ENCODE measurements at regions not wholly inside any gene's neighbourhood (a gene's known extent, or its start where the extent isn't known, plus 50 kb on each side); places are given as distances from the start of the nearest gene placed in this dataset.

DNA sequence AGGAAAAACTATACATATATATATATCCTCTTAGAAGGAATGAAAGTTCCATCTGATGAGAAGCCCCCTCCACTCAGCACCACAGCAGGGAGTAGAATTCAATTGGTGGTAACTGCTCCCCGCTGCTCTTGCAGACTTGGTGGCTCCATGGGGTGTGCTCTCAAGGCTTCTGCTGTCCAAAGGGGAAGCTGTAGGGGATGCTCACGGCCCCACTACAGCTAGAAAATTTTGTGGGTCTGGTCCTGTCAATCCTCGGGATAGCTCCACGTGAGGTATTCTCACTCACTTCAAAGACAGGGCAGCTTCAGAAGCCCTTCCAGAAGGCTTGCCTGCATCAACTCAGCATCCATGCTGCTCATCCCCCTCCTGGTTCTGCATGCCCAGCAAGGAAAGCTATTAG is 247.2 kb downstream of the CETN3 start:
- Histone ChIP-seq H3K18ac (ENCODE audit: low read length) (no peak overlapping the region), H3K27me3 (ENCODE audit: control insufficient read depth in 3 of 3, insufficient read depth in 3 of 3, low read depth in 1 of 3, low read length in 3 of 3) (peaks cover 0 to 2% (median 0%) of the 10 kb centered on the region in 3 experiments), H2BK120ac (ENCODE audit: low read depth, low read length) (no peak overlapping the region), H3K9me3 (replicated peaks in 1 of 2; ENCODE audit: control insufficient read depth in 2 of 2, insufficient read depth in 1 of 2, low read depth in 1 of 2, low read length in 2 of 2) (no peaks in the 10 kb centered on the region), H3K36me3 (replicated peaks in 1 of 2; ENCODE audit: control insufficient read depth in 2 of 2, insufficient read depth in 2 of 2, low read length in 2 of 2) (no peaks in the 10 kb centered on the region), H2AK5ac (ENCODE audit: low read depth, low read length) (no peak overlapping the region), H4K8ac (ENCODE audit: low read depth, low read length) (no peak overlapping the region), H3K4me2 (ENCODE audit: insufficient read depth, low read length, poor library complexity, severe bottlenecking) (no peak overlapping the region), H3K4ac (ENCODE audit: low read length) (no peak overlapping the region), H2BK5ac (ENCODE audit: low read length) (no peak overlapping the region), H3K4me1 (ENCODE audit: control insufficient read depth in 2 of 2, insufficient read depth in 1 of 2, low read depth in 1 of 2, low read length in 2 of 2) (no peaks in the 10 kb centered on the region), H3K79me1 (ENCODE audit: low read depth, low read length) (no peaks in the 10 kb centered on the region), H3K4me3 (ENCODE audit: low read length in 2 of 2) (no peak overlapping the region), H3K9ac (ENCODE audit: low read depth, low read length, poor library complexity) (no peak overlapping the region), H3K14ac (ENCODE audit: low read length) (no peak overlapping the region), H4K91ac (ENCODE audit: low read depth, low read length, poor library complexity) (no peak overlapping the region), H2BK12ac (ENCODE audit: low read length) (no peak overlapping the region), H3K27ac (replicated peaks; ENCODE audit: low read length) (no peak overlapping the region), H2AFZ (ENCODE audit: low read length) (no peak overlapping the region), H3K23ac (ENCODE audit: low read depth, low read length, poor library complexity) (no peak overlapping the region), H2BK15ac (ENCODE audit: low read length) (no peak overlapping the region)
- no CpG with 5 or more reads among the region's 4 CpGs for WGBS, 2 donors (ENCODE audit: extremely low coverage in 2 of 2, insufficient read length in 2 of 2, insufficient replicate concordance in 1 of 2)
- DNase-seq (ENCODE audit: low spot score) = no peak

- no peaks in the 10 kb centered on the region for H3K9me3 ChIP-seq (replicated peaks in 1 of 2; ENCODE audit: control insufficient read depth in 2 of 2, insufficient read depth in 1 of 2, low read depth in 1 of 2, low read length in 2 of 2)
- no peak overlapping the region for H2BK15ac ChIP-seq (ENCODE audit: low read length)
- no peak overlapping the region for H3K23ac ChIP-seq (ENCODE audit: low read depth, low read length, poor library complexity)
- H3K9ac ChIP-seq (ENCODE audit: low read depth, low read length, poor library complexity) = no peak overlapping the region
- H2BK5ac ChIP-seq (ENCODE audit: low read length) = no peak overlapping the region
- no peak overlapping the region for H3K4me2 ChIP-seq (ENCODE audit: insufficient read depth, low read length, poor library complexity, severe bottlenecking)
- H2AFZ ChIP-seq (ENCODE audit: low read length) = peak overlapping the region; percentile 24
- no peak overlapping the region for H3K27ac ChIP-seq (replicated peaks; ENCODE audit: low read length)
- no peak overlapping the region for H4K8ac ChIP-seq (ENCODE audit: low read depth, low read length)
- no peak overlapping the region for H3K18ac ChIP-seq (ENCODE audit: low read length)
- H3K4me3 ChIP-seq (ENCODE audit: low read length in 2 of 2) = no peak overlapping the region
- no peak overlapping the region for H3K4ac ChIP-seq (ENCODE audit: low read length)
- DNase-seq (ENCODE audit: low spot score) = no peak
- no CpG with 5 or more reads among the region's 4 CpGs for WGBS, 2 donors (ENCODE audit: extremely low coverage in 2 of 2, insufficient read length in 2 of 2, insufficient replicate concordance in 1 of 2)
- H4K91ac ChIP-seq (ENCODE audit: low read depth, low read length, poor library complexity) = no peak overlapping the region
- H3K4me1 ChIP-seq (ENCODE audit: control insufficient read depth in 2 of 2, insufficient read depth in 1 of 2, low read depth in 1 of 2, low read length in 2 of 2) = no peaks in the 10 kb centered on the region
- H3K79me1 ChIP-seq (ENCODE audit: low read depth, low read length) = no peaks in the 10 kb centered on the region
- H3K14ac ChIP-seq (ENCODE audit: low read length) = no peak overlapping the region
- H2BK120ac ChIP-seq (ENCODE audit: low read depth, low read length) = no peak overlapping the region
- no peaks in the 10 kb centered on the region for H3K36me3 ChIP-seq (replicated peaks in 1 of 2; ENCODE audit: control insufficient read depth in 2 of 2, insufficient read depth in 2 of 2, low read length in 2 of 2)
- H2BK12ac ChIP-seq (ENCODE audit: low read length) = no peak overlapping the region
- no peak overlapping the region for H2AK5ac ChIP-seq (ENCODE audit: low read depth, low read length)
- H3K27me3 ChIP-seq (ENCODE audit: control insufficient read depth in 3 of 3, insufficient read depth in 3 of 3, low read depth in 1 of 3, low read length in 3 of 3) = peaks cover 0 to 2% (median 0%) of the 10 kb centered on the region in 3 experiments
These were observed 248.1 kb downstream of the CETN3 start for GRCh38 chr5:90161414-90161813.

DNA sequence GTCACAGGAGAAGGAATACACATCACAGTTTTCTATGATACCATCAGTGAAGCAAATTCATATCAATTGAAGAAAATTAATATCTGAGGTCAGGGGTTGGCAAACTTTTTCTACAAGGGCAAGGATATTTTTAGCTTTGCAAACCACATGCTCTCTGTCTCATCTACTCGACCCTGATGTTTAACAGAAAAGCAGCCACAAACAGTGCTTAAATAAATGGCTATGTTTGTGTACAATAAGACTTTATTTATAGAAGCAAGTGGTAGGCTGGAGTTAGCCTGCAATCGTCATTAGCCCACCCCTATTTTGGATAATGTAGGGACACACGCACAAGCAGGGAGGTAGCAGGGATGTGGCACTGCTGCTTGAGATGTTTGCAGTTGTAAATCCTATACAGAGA is 251.4 kb downstream of the CETN3 start:
- Histone ChIP-seq H2AFZ (ENCODE audit: low read length) (no peak overlapping the region), H3K36me3 (replicated peaks in 1 of 2; ENCODE audit: control insufficient read depth in 2 of 2, insufficient read depth in 2 of 2, low read length in 2 of 2) (no peaks in the 10 kb centered on the region), H4K91ac (ENCODE audit: low read depth, low read length, poor library complexity) (no peak overlapping the region), H2BK12ac (ENCODE audit: low read length) (no peak overlapping the region), H3K79me1 (ENCODE audit: low read depth, low read length) (no peaks in the 10 kb centered on the region), H3K4me1 (ENCODE audit: control insufficient read depth in 2 of 2, insufficient read depth in 1 of 2, low read depth in 1 of 2, low read length in 2 of 2) (peaks cover 0 to 2% of the 10 kb centered on the region in 2 donors), H3K23ac (ENCODE audit: low read depth, low read length, poor library complexity) (no peak overlapping the region), H2BK5ac (ENCODE audit: low read length) (no peak overlapping the region), H3K4ac (ENCODE audit: low read length) (no peak overlapping the region), H3K9ac (ENCODE audit: low read depth, low read length, poor library complexity) (no peak overlapping the region), H3K27ac (replicated peaks; ENCODE audit: low read length) (no peak overlapping the region), H2AK5ac (ENCODE audit: low read depth, low read length) (no peak overlapping the region), H3K9me3 (replicated peaks in 1 of 2; ENCODE audit: control insufficient read depth in 2 of 2, insufficient read depth in 1 of 2, low read depth in 1 of 2, low read length in 2 of 2) (no peaks in the 10 kb centered on the region), H2BK15ac (ENCODE audit: low read length) (no peak overlapping the region), H3K14ac (ENCODE audit: low read length) (no peak overlapping the region), H2BK120ac (ENCODE audit: low read depth, low read length) (no peak overlapping the region), H3K4me3 (ENCODE audit: low read length in 2 of 2) (no peak overlapping the region), H3K27me3 (ENCODE audit: control insufficient read depth in 3 of 3, insufficient read depth in 3 of 3, low read depth in 1 of 3, low read length in 3 of 3) (no peaks in the 10 kb centered on the region), H4K8ac (ENCODE audit: low read depth, low read length) (no peak overlapping the region), H3K18ac (ENCODE audit: low read length) (no peak overlapping the region), H3K4me2 (ENCODE audit: insufficient read depth, low read length, poor library complexity, severe bottlenecking) (no peak overlapping the region)
- no peak for DNase-seq (ENCODE audit: low spot score)
- WGBS, 2 donors (ENCODE audit: extremely low coverage in 2 of 2, insufficient read length in 2 of 2, insufficient replicate concordance in 1 of 2) = no CpG with 5 or more reads among the region's 3 CpGs

DNA sequence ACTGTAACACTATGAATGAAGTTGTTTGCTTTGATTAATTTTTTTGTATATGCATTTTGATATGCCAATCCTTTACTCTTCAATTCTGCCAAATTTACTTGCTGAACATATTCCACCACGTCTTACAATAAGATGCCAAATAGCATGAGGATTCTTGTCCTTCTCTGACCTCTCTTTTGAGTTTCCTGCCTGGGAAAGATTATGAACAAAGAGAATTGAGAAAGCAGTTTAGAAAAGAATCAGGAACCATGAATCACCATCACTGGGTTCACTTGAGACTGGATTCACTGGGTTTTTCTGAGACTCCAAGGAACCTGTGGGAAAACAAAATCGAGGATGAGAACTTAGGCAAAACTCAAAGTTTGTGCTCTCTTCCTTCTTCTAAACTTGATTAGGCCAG is 256.5 kb downstream of the CETN3 start:
- no peak overlapping the region for H4K91ac ChIP-seq (ENCODE audit: low read depth, low read length, poor library complexity)
- H2AFZ ChIP-seq (ENCODE audit: low read length) = no peak overlapping the region
- H3K9me3 ChIP-seq (replicated peaks in 1 of 2; ENCODE audit: control insufficient read depth in 2 of 2, insufficient read depth in 1 of 2, low read depth in 1 of 2, low read length in 2 of 2) = no peaks in the 10 kb centered on the region
- H3K4me3 ChIP-seq (ENCODE audit: low read length in 2 of 2) = no peak overlapping the region
- H2BK12ac ChIP-seq (ENCODE audit: low read length) = no peak overlapping the region
- H3K27me3 ChIP-seq (ENCODE audit: control insufficient read depth in 3 of 3, insufficient read depth in 3 of 3, low read depth in 1 of 3, low read length in 3 of 3) = no peaks in the 10 kb centered on the region
- no peak overlapping the region for H3K23ac ChIP-seq (ENCODE audit: low read depth, low read length, poor library complexity)
- H3K36me3 ChIP-seq (replicated peaks in 1 of 2; ENCODE audit: control insufficient read depth in 2 of 2, insufficient read depth in 2 of 2, low read length in 2 of 2) = no peaks in the 10 kb centered on the region
- H2BK15ac ChIP-seq (ENCODE audit: low read length) = no peak overlapping the region
- no peak overlapping the region for H3K4ac ChIP-seq (ENCODE audit: low read length)
- no peak overlapping the region for H2BK120ac ChIP-seq (ENCODE audit: low read depth, low read length)
- H3K4me1 ChIP-seq (ENCODE audit: control insufficient read depth in 2 of 2, insufficient read depth in 1 of 2, low read depth in 1 of 2, low read length in 2 of 2) = peaks cover 0 to 2% of the 10 kb centered on the region in 2 donors
- no peak overlapping the region for H4K8ac ChIP-seq (ENCODE audit: low read depth, low read length)
- no peaks in the 10 kb centered on the region for H3K79me1 ChIP-seq (ENCODE audit: low read depth, low read length)
- no peak overlapping the region for H2BK5ac ChIP-seq (ENCODE audit: low read length)
- H3K18ac ChIP-seq (ENCODE audit: low read length) = no peak overlapping the region
- no peak overlapping the region for H3K9ac ChIP-seq (ENCODE audit: low read depth, low read length, poor library complexity)
- no peak overlapping the region for H3K14ac ChIP-seq (ENCODE audit: low read length)
- H3K27ac ChIP-seq (replicated peaks; ENCODE audit: low read length) = no peak overlapping the region
- no peak overlapping the region for H3K4me2 ChIP-seq (ENCODE audit: insufficient read depth, low read length, poor library complexity, severe bottlenecking)
- no CpG with 5 or more reads among the region's 2 CpGs for WGBS, 2 donors (ENCODE audit: extremely low coverage in 2 of 2, insufficient read length in 2 of 2, insufficient replicate concordance in 1 of 2)
- DNase-seq (ENCODE audit: low spot score) = no peak
- no peak overlapping the region for H2AK5ac ChIP-seq (ENCODE audit: low read depth, low read length)

Data from neuronal stem cell (in vitro differentiated cells).